Fibroblast of villous mesenchyme (primary cell): ENCODE measurements at regions not wholly inside any gene's neighbourhood (a gene's known extent, or its start where the extent isn't known, plus 50 kb on each side); places are given as distances from the start of the nearest gene placed in this dataset.

Experiments
- DNase-seq: peaks from one replicate; pipeline ENCODE4 v3.0.0-alpha.2; 2010; ENCODE audit warnings: low read depth
- H3K4me3 ChIP-seq: 2 replicates; pipeline ENCODE4 v1.5.1; 2011; ENCODE audit warnings: low read depth, mild to moderate bottlenecking, low read length
- CTCF ChIP-seq: IDR thresholded peaks from 2 replicates; pipeline ENCODE4 v1.5.1; 2012; ENCODE audit warnings: low read depth, mild to moderate bottlenecking, low read length; ENCODE audit not compliant: insufficient read depth

DNA sequence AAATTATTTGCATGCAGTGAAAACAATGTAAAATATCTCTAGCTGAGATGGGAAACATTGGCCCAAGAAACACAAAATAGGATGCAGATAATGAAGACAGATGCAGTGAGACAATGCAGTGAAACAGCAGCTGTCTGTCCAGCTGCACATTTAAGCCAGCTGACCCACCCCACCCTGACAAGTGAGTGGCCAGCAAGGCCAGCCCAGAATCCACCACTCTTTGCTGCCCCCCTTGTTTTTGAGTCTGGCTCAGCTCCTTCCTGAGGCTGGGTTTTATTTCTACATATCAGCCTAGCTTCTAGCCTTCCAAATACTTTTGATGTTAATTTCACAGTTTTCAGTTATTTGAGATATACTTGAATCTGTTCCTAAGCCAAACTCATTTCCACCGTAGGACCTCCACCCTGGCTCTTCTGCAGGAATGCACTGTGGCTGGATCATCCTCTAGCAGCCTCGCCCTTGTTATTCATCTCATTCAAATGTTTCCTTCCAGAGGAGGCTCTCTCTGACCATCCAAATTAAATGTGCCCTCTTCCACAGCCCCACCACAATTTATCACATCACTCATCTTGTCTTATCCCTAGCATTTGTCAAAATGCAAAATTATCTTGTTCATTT, 154.1 kb upstream of the POU2AF2 start:
- no peak for DNase-seq
- TF ChIP-seq CTCF: no peak

DNA sequence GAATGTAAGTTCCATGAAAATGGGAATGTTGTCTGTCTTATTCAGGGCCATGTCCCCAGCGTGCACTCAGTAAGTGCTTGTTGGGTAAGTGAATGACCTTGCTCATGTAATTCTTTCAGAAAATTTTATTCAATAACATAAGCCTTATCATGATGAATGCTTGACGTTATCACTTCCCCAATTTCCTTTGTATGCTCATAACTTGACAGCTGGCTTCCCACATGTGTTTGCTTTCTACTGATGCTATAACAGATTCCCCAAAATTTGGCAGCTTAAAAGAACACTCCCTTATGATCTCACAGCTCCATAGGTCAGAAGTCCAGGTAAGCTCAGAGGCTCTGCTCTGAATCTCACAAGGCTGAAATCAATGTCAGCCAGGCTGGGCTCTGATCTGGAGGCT, 155.8 kb upstream of the POU2AF2 start:
- H3K4me3 ChIP-seq: no peak overlapping the region
- no peak for DNase-seq
- no peak for TF ChIP-seq CTCF

More for the DNA sequence above, 154.1 kb upstream of the POU2AF2 start:
- H3K4me3 ChIP-seq: no peak overlapping the region

GRCh38 chr11:111088847-111089355, 156.6 kb upstream of the POU2AF2 start:
- no peak overlapping the region for H3K4me3 ChIP-seq
- no peak for DNase-seq
- no peak for TF ChIP-seq CTCF

DNA sequence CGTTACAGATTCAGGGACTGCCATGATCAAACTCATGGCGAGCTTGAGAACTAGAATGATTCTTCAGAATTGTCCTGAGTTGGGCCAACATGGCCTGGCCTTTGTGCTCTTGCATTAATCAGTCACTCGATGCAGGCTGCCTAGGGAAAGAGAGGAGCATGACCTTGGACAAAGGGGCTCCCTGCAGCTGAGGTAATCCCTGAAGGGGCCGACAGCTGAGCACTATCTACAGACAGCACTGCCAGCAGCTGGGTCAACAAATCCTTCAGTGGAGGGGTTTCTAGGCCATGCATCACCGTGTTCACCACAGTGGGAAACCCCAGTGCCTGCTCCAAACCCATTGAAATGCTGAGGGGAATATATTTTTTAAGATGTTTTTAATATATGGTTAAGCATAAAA, 159.5 kb upstream of the POU2AF2 start:
- no peak for DNase-seq
- no peak for TF ChIP-seq CTCF
- no peak overlapping the region for H3K4me3 ChIP-seq

DNA sequence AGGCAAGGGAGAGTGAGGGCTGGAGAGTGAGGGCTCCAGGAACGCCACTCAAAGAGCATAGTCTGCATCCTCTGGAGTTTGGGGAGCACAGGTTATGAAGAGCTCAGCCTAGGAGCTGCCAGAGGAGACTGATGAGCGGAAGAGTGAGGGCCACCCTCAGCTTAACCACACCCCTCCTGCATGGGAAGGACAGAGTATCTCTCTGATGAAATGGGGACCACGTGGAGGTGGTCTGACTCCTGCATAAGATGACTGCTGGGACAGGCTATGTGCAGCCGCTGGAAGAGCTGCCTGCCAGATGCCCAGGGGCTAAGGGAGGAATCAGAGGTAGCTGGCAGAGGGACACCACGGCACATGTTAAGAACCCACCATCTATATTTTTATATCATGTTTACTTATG, 162.9 kb upstream of the POU2AF2 start:
- no peak for TF ChIP-seq CTCF
- no peak overlapping the region for H3K4me3 ChIP-seq
- no peak for DNase-seq

- H3K4me3 ChIP-seq: no peak overlapping the region
- peak; percentile 70 for DNase-seq
- no peak for TF ChIP-seq CTCF
Measured at GRCh38 chr11:111081021-111081511, 164.5 kb upstream of the POU2AF2 start.
